HCT116 (cell line): ENCODE measurements at regions not wholly inside any gene's neighbourhood (a gene's known extent, or its start where the extent isn't known, plus 50 kb on each side); places are given as distances from the start of the nearest gene placed in this dataset.

Source experiments
- ATAC-seq: fragments of 200-7000 bp; cut with Tn5 transposase; 2 replicates; pipeline ENCODE4 v1.9.1; 2020; ENCODE audit warnings: mild to moderate bottlenecking, moderate library complexity
- BruUV-seq: library from RNA; stranded (reverse); fragments of 400-500 nt; replicated peaks from 2 replicates; lab custom pipeline; 2021; lab: Mats Ljungman, UMichigan
- CTCF ChIA-PET: fragments of 300-600 bp; sonication (Branson Sonifier 250); formaldehyde crosslinking; loops from one replicate; lab custom pipeline; 2021; ENCODE audit warnings: antibody characterized with exemption; lab: Charles Lee
- POLR2A ChIA-PET: fragments of 300-600, 350-600 bp; sonication (Branson Sonifier 250); formaldehyde crosslinking; loops from one replicate; lab custom pipeline; 2021; ENCODE audit warnings: antibody characterized with exemption; lab: Charles Lee
- RAD21 ChIA-PET, 2 experiments: fragments of 300-600 bp; sonication (Branson Sonifier 250); formaldehyde crosslinking; loops; one replicate each; lab custom pipeline; 2023; ENCODE audit warnings: low total read pairs in 2 of 2; ENCODE audit not compliant: uncharacterized antibody in 2 of 2, unreplicated experiment in 2 of 2, low non-redundant PET in 1 of 2; lab: Charles Lee
- DNase-seq: peaks from one replicate; pipeline ENCODE4 v3.0.0-alpha.2; 2010; ENCODE audit warnings: low read depth, low spot score
- H2AFZ ChIP-seq: fragments of 200-600 bp; shearing (Covaris generic), sonication (generic); 2 replicates; pipeline ENCODE4 v1.6.1; 2017; ENCODE audit warnings: low read depth, mixed run types, mixed read lengths, antibody characterized with exemption, low read length; ENCODE audit not compliant: poor library complexity, severe bottlenecking
- H3K27ac ChIP-seq: 2 replicates; pipeline ENCODE4 v1.5.1; 2012; ENCODE audit warnings: low read depth, low read length
- H3K27me3 ChIP-seq: fragments of 200-600 bp; sonication (generic); 2 replicates; pipeline ENCODE4 v1.6.1; 2016; ENCODE audit warnings: mixed run types, low read length, mixed read lengths; ENCODE audit not compliant: insufficient read depth
- H3K36me3 ChIP-seq, 2 experiments: fragments of 200-500 bp in 1 of 2; fragments of 200-600 bp in 1 of 2; sonication (Bioruptor generic) in 1 of 2; sonication (generic) in 1 of 2; 2 replicates each; pipeline versions ENCODE4 v1.5.1 to v1.6.1; 2014 to 2016; ENCODE audit warnings: low read length in 2 of 2, inconsistent platforms in 1 of 2, mixed read lengths in 1 of 2, mixed run types in 1 of 2; ENCODE audit not compliant: insufficient read depth in 2 of 2, control insufficient read depth in 1 of 2
- H3K4me1 ChIP-seq, 2 experiments: fragments of 200-600 bp in 1 of 2; sonication (generic) in 1 of 2; 2 replicates each; pipeline versions ENCODE4 v1.5.1 to v1.6.1; 2012 to 2017; ENCODE audit warnings: low read length in 2 of 2, inconsistent platforms in 1 of 2, mild to moderate bottlenecking in 1 of 2, mixed read lengths in 1 of 2, mixed run types in 1 of 2, moderate library complexity in 1 of 2; ENCODE audit not compliant: insufficient read depth in 2 of 2, control insufficient read depth in 1 of 2
- H3K4me2 ChIP-seq: fragments of 200-600 bp; sonication (generic); 2 replicates; pipeline ENCODE4 v1.6.1; 2017; ENCODE audit warnings: mixed run types, low read length, mixed read lengths
- H3K4me3 ChIP-seq, 2 experiments: fragments of 200-600 bp in 1 of 2; sonication (generic) in 1 of 2; replicated peaks in 1 of 2; 2 replicates each; pipeline ENCODE4 v1.5.1; 2011 to 2016; ENCODE audit warnings: low read length in 2 of 2, control low read depth in 1 of 2, low read depth in 1 of 2, mild to moderate bottlenecking in 1 of 2, mixed read lengths in 1 of 2, mixed run types in 1 of 2
- H3K79me2 ChIP-seq: fragments of 200-600 bp; sonication (generic); 2 replicates; pipeline ENCODE4 v1.6.1; 2017; ENCODE audit warnings: mild to moderate bottlenecking, mixed run types, low read length, moderate library complexity, mixed read lengths; ENCODE audit not compliant: insufficient read depth
- H3K9ac ChIP-seq: fragments of 200-600 bp; sonication (generic); 2 replicates; pipeline ENCODE4 v1.6.1; 2016; ENCODE audit warnings: low read length, mixed read lengths
- H3K9me2 ChIP-seq: fragments of 200-600 bp; sonication (generic), shearing (Covaris generic); 2 replicates; pipeline ENCODE4 v1.6.1; 2017; ENCODE audit warnings: mixed run types, mild to moderate bottlenecking, moderate library complexity; ENCODE audit not compliant: insufficient read depth
- H3K9me3 ChIP-seq, 2 experiments: fragments of 200-500 bp in 1 of 2; fragments of 200-600 bp in 1 of 2; sonication (Bioruptor generic) in 1 of 2; sonication (generic) in 1 of 2; 2 replicates each; pipeline ENCODE4 v1.6.1; 2014 to 2017; ENCODE audit warnings: low read length in 2 of 2, mixed read lengths in 2 of 2, inconsistent platforms in 1 of 2, low read depth in 1 of 2, mild to moderate bottlenecking in 1 of 2, mixed run types in 1 of 2, moderate library complexity in 1 of 2; ENCODE audit not compliant: control insufficient read depth in 1 of 2, insufficient read depth in 1 of 2
- H4K20me1 ChIP-seq: fragments of 200-600 bp; sonication (generic), shearing (Covaris generic); 2 replicates; pipeline ENCODE4 v1.6.1; 2017; ENCODE audit warnings: mixed run types, mild to moderate bottlenecking, moderate library complexity; ENCODE audit not compliant: insufficient read depth
- CBX3 ChIP-seq: IDR thresholded peaks from 2 replicates; pipeline ENCODE4 v1.6.1; 2012; ENCODE audit warnings: low read depth
- CEBPB ChIP-seq: IDR thresholded peaks from 2 replicates; pipeline ENCODE4 v1.6.1; 2012; ENCODE audit warnings: low read depth
- CTCF ChIP-seq, 3 experiments: fragments of 200-600 bp in 1 of 3; sonication (generic) in 1 of 3; IDR thresholded peaks in 2 of 3; conservative IDR thresholded peaks in 1 of 3; 2 replicates each; pipeline ENCODE4 v1.5.1; 2012 to 2017; ENCODE audit warnings: low read depth in 2 of 3, low read length in 2 of 3, antibody characterized with exemption in 1 of 3, borderline replicate concordance in 1 of 3, control low read depth in 1 of 3, mild to moderate bottlenecking in 1 of 3, mixed read lengths in 1 of 3, mixed run types in 1 of 3, moderate library complexity in 1 of 3; ENCODE audit not compliant: insufficient read depth in 1 of 3
- EGR1 ChIP-seq: IDR thresholded peaks from 2 replicates; pipeline ENCODE4 v1.6.1; 2012; ENCODE audit warnings: low read depth
- EZH2 ChIP-seq: fragments of 200-600 bp; sonication (generic); IDR thresholded peaks from 2 replicates; pipeline ENCODE4 v1.6.1; 2017; ENCODE audit warnings: antibody characterized with exemption, mixed run types
- EZH2phosphoT487 ChIP-seq: fragments of 200-600 bp; IDR thresholded peaks from 2 replicates; pipeline ENCODE4 v1.6.1; 2018; ENCODE audit warnings: antibody characterized with exemption, borderline replicate concordance
- FOSL1 ChIP-seq: IDR thresholded peaks from 2 replicates; pipeline ENCODE4 v1.6.1; 2012; ENCODE audit warnings: low read depth
- JUND ChIP-seq: IDR thresholded peaks from 2 replicates; pipeline ENCODE4 v1.6.1; 2012
- MAX ChIP-seq: IDR thresholded peaks from 2 replicates; pipeline ENCODE4 v1.6.1; 2012
- POLR2A ChIP-seq: IDR thresholded peaks from 2 replicates; pipeline ENCODE4 v1.7.0; 2011; ENCODE audit warnings: borderline replicate concordance; ENCODE audit not compliant: insufficient read depth, insufficient read length; ENCODE audit errors: extremely low read depth
- POLR2AphosphoS5 ChIP-seq: IDR thresholded peaks from 2 replicates; pipeline ENCODE4 v1.6.1; 2011; ENCODE audit warnings: mild to moderate bottlenecking, low read depth, low read length, moderate library complexity
- SP1 ChIP-seq: IDR thresholded peaks from 2 replicates; pipeline ENCODE4 v1.6.1; 2012; ENCODE audit warnings: low read depth
- SRF ChIP-seq: IDR thresholded peaks from 2 replicates; pipeline ENCODE4 v1.6.1; 2012; ENCODE audit warnings: low read depth
- YY1 ChIP-seq: IDR thresholded peaks from 2 replicates; pipeline ENCODE4 v1.6.1; 2011; ENCODE audit warnings: low read length, low read depth, moderate library complexity, mild to moderate bottlenecking; ENCODE audit not compliant: insufficient replicate concordance; ENCODE audit errors: extremely low read depth
- ZBTB33 ChIP-seq: IDR thresholded peaks from 2 replicates; pipeline ENCODE4 v1.6.1; 2011; ENCODE audit warnings: mild to moderate bottlenecking, low read length, moderate library complexity; ENCODE audit not compliant: insufficient replicate concordance; ENCODE audit errors: extremely low read depth
- ZNF274 ChIP-seq: fragments of 200-500 bp; sonication (Bioruptor generic); IDR thresholded peaks from 2 replicates; pipeline ENCODE4 v1.6.1; 2014; ENCODE audit warnings: mild to moderate bottlenecking, low read depth, low read length, inconsistent platforms
- intact Hi-C: fragments of 100-400 bp; cut with micrococcal nuclease; formaldehyde crosslinking; loops from 2 replicates; pipeline ENCODE4 v1.10.0; 2022

- Histone ChIP-seq H3K4me3 (no peak overlapping the region), H3K9me2 (no peaks in the 10 kb centered on the region), H3K4me1 (peaks cover 10 to 20% of the 10 kb centered on the region in 2 experiments; a peak in 3 of 4 replicates), H3K36me3 (no peaks in the 10 kb centered on the region), H3K4me2 (no peak overlapping the region), H3K27me3 (no peaks in the 10 kb centered on the region), H3K9ac (no peak overlapping the region), H2AFZ (no peak overlapping the region), H3K27ac (no peak overlapping the region), H3K79me2 (no peaks in the 10 kb centered on the region), H3K9me3 (no peaks in the 10 kb centered on the region), H4K20me1 (no peaks in the 10 kb centered on the region)
- RAD21 ChIA-PET: no interaction called here
- POLR2A ChIA-PET: no interaction called here
- intact Hi-C loops: no loop called here
- ATAC-seq (no peak), DNase-seq (no peak)
- TF ChIP-seq EGR1 (no peak), FOSL1 (no peak), EZH2 (no peak), JUND (no peak), ZBTB33 (no peak), EZH2phosphoT487 (no peak), POLR2AphosphoS5 (no peak), POLR2A (no peak), SRF (no peak)
- CTCF ChIA-PET: no interaction called here
- BruUV-seq: no TSS peak
These were observed 97.0 kb upstream of the SPRED2 start for GRCh38 chr2:65529419-65529818.

- POLR2A ChIA-PET: no interaction called here
- no peak overlapping the region for H3K4me2 ChIP-seq
- no peaks in the 10 kb centered on the region for H3K36me3 ChIP-seq
- DNase-seq (no peak), ATAC-seq (no peak)
- H3K4me1 ChIP-seq: peaks cover 3 to 14% of the 10 kb centered on the region in 2 experiments; a peak in 3 of 4 replicates
- H3K9me3 ChIP-seq: no peaks in the 10 kb centered on the region
- CTCF ChIA-PET: no interaction called here
- H2AFZ ChIP-seq: no peak overlapping the region
- H3K4me3 ChIP-seq: no peak overlapping the region
- intact Hi-C loops: no loop called here
- no peak overlapping the region for H3K9ac ChIP-seq
- no peaks in the 10 kb centered on the region for H3K79me2 ChIP-seq
- H3K9me2 ChIP-seq: no peaks in the 10 kb centered on the region
- no TSS peak for BruUV-seq
- H4K20me1 ChIP-seq: no peaks in the 10 kb centered on the region
- H3K27ac ChIP-seq: no peak overlapping the region
- RAD21 ChIA-PET: no interaction called here
- no peaks in the 10 kb centered on the region for H3K27me3 ChIP-seq
- TF ChIP-seq EZH2: no peak
- no peak for TF ChIP-seq EGR1
- no peak for TF ChIP-seq CTCF (IDR thresholded peaks at IDR 0.05 in 2 of 3, conservative IDR thresholded peaks at IDR 0.05 in 1 of 3; ENCODE audit: borderline replicate concordance in 1 of 3, insufficient read depth in 1 of 3, low read depth in 2 of 3, low read length in 2 of 3)
- TF ChIP-seq CBX3: no peak
- no peak for TF ChIP-seq YY1
- no peak for TF ChIP-seq FOSL1
- TF ChIP-seq SRF: no peak
- no peak for TF ChIP-seq MAX
- no peak for TF ChIP-seq SP1
- no peak for TF ChIP-seq ZBTB33
- TF ChIP-seq ZNF274: no peak
- no peak for TF ChIP-seq JUND
- no peak for TF ChIP-seq CEBPB
These were observed 95.8 kb upstream of the SPRED2 start for GRCh38 chr2:65528241-65528574.
